HG03378 (cell line): ENCODE measurements at regions not wholly inside any gene's neighbourhood (a gene's known extent, or its start where the extent isn't known, plus 50 kb on each side); places are given as distances from the start of the nearest gene placed in this dataset.
"Not testable (repeated sequence)": the region's sequence is repeated elsewhere in the genome, so short reads cannot be mapped to it uniquely, and the experiment has no call there.

Source experiments
- ATAC-seq: cut with Tn5 transposase; IDR thresholded peaks from one replicate; pipeline ENCODE4 v1.9.1; 2021; ENCODE audit warnings: mild to moderate bottlenecking, moderate library complexity; ENCODE audit not compliant: unreplicated experiment

DNA sequence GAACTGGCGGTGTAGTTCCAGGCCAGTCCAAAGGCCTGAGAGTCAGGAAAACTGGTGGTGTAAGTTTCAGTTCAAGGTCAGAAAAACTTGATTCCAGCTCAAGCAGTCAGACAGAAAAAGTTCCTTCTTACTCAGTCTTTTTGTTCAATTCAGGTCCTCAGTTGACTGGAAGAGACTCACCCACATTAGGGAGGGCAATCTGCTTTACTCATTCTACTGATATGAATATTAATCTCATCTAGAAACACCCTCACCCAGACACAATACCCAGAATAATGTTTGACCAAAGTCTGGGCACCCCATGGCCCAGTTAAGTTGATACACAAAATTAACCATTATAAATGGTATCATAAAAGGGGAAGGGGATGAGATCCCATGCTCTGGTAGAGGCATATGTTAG lies 50.1 kb upstream of the LTA4H start:
- ATAC-seq = no peak

DNA sequence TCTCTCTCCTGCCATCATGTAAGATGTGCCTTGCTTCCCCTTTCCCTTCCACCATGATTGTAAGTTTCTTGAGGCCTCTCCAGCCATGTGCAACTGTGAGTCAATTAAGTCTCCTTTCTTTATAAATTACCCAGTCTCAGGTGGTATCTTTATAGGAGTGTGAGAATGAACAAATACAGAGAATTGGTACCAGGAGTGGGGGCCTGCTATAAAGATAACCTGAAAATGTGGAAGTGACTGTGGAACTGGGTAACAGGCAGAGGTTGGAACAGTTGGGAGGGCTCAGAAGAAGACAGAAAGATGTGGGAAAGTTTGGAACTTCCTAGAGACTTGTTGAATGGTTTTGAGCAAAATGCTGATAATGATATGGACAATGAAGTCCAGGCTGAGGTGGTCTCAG lies 50.8 kb upstream of the LTA4H start:
- not testable (repeated sequence) for ATAC-seq

DNA sequence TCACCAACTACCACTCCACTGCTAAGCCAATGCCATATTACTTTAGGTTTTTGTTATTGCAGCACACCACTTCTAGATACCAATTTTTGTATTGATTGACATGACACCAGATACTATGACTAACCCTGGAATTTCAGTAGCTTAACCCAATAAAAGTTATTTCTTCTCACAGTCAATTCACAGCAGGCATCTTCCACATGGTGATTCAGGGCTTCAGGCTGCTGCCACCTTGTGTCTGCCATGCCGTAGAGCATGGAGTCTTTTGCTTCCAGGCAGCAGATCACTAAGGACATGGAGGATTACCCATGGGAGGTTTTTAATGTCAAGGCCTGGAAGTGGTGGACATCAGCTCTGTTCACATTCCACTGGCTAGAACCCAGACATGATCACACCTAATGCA lies 56.4 kb upstream of the LTA4H start:
- ATAC-seq = no peak

DNA sequence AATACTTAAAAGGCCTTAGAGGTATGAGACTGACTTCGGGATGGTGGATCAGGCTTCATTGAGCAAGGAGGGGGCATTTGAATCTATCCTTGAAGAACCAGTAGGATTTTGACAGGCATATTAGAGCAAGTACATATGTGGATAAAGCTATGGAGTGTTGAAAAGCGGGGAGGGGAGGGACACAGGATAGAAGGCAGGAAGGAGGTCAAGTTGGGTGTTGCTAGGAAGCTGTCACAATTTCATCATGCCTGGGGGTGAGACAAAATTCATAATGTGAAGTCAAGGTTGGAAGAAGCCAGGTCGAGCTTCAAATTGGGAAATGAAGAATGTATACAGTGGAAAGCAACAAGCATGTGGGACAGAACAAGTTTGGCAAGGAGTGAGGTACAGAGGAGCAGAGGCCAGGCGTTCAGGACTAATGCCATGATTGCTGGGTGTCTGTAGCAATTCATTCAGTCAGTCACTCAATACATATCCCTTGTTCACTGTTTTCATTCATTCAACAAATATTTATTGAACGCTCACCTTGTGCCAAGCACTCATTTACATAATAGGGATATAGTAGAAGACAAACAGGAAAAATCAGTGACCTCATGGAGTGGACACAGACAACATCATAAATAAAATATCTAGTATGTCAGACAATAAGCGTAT lies 58.3 kb upstream of the LTA4H start:
- ATAC-seq = no peak

DNA sequence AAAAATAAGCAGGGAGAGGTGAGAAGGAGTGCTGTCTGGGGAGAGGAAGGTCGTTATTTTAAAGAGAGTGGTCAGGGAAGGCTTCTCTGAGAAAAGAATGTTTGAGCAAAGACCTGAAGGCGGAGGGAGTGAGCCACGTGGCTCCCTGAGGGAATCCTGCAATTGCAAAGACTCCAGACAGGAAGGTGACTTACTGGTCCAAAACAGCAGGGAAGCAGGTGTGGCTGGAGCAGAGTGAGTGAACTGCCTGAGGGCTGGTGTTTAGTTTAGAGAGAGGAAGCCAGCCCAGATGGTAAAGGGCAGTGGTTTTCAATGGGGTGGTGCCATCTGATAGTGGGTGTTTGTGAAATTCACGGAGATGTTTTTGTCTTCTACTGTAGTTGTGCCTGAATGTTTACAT lies 58.8 kb upstream of the LTA4H start:
- no peak for ATAC-seq

DNA sequence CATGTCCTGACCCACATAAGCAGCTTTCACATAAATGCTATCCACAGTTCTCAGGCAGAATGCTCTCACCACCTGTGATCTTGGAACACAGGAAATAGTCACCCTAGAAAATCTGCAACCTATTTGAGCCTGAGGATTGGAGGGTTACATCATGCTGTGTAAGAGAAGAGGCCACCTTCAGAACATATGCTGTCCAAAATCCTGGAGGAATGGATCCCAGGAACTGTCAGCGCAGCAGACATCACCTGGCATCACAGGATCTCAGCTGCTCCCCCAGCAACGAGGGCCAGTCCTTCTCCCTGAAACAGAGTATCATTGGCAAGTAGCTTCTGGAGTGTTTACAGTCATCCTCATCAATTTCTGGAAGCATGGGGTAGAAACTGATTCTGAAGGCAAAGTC lies 63.2 kb upstream of the LTA4H start:
- ATAC-seq = no peak

DNA sequence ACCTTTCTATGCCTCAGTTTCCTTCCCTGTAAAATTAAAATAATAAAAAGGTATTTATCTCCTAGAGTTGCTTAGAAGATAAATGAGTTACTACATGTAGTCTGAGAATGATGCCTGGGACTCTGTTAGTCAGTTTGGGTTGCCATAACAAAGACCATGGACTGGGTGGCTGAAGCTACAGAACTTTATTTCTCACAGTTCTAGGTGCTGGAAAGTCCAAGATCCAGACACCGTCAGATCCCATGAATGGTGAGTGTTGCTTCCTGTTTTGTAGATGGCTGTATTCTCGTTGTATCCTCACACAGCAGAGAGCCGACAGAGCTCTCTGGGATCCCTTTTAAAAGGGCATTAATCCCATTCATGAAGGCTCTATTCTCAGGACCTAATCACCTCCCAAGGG lies 64.0 kb upstream of the LTA4H start:
- ATAC-seq = no peak

DNA sequence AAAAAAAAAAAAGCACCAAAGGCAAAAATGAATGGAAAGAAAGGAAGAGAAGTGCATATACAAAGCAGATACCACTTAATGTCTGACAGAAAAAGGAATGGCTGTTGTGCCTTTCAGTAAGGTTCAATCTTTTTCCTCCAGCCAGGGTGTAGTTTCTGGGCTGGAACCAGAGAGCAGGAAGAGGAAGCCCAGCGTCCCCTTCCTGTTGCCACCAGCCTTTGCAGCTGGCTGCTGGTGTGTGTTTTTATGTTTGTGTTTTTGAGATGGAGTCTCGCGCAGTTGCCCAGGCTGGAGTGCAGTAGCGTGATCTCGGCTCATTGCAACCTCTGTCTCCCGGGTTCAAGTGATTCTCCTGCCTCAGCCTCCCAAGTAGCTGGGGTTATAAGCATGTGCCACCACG lies 64.6 kb upstream of the LTA4H start:
- no peak for ATAC-seq

DNA sequence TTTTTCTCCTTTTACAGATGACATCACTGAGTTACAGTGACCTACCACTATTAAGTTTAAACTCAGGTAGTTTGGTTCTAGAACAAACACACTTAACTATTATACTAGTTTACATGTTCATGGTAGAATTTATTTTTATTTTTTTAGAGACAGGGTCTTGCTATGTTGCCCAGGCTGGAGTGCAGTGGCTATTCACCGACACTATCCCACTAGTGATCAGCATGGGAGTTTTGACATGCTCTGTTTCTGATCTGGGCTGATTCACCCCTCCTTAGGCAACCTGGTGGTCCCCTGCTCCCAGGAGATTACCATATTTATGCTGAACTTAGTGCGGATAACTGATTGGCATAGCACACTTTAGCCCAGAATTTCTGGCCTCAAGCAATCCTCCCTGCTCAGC lies 66.4 kb upstream of the LTA4H start:
- ATAC-seq = no peak

DNA sequence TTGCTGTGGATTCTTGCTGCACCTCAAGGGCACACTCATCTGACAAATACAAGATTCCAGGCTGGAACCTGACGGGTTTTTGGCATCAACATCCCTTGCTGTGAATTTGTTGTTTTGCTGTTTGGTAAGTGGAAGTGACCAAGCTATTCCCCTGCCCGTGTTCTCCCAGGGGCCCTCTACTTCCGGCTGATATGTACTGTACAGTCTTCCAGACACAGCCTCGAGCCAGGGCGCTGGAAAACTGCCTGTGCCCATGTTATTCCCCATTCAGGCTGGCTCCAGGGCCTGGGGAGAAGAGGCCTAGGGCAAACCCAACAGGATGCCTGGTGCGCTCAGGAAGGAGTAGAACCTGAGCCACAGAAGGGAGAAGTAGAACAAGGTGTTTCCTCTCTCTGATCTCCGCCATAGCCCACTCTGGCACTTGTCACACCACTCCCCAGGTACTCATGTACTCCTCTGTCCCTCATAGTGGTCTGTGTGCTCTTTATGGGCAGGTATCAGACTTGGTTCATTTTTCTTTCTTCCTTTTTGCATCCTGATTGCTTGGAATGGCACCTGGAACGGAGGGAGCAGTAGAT lies 67.8 kb upstream of the LTA4H start:
- ATAC-seq = no peak

DNA sequence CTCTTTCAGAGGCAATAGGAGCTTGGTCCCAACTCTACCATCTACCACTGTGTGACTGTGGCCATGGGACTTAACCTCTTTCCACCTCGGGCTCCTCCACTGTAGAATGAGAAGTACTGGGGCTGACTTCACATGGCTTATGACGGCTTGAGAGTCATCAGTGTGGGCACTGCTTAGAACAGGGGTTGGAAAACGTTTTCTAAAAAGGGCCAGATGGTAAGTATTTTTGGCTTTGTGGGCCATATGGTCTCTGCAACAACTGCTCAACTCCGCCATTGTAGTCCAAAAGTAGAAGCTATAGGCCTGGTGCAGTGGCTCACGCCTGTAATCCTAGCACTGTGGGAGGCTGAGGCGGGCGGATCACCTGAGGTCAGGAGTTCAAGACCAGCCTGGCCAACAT lies 69.2 kb upstream of the LTA4H start:
- ATAC-seq = no peak

DNA sequence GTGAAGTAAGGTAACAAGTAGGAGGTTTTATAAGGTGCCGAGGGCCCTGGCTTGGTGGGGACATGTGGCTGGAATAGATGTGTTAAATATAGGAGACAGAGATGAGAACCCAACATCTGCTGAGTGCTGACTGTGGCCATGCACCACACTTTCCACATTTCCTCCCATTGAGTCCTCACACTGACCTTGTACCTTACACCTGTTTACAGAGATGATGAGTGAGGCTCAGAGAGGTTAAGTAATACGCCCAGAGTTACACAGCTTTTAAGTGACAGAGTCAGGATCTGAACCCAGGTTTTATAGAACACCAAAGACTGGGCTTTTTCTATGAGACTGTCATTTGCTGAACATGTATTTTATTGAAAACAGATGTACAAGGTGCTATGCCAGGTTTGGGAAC lies 70.8 kb upstream of the LTA4H start:
- no peak for ATAC-seq

DNA sequence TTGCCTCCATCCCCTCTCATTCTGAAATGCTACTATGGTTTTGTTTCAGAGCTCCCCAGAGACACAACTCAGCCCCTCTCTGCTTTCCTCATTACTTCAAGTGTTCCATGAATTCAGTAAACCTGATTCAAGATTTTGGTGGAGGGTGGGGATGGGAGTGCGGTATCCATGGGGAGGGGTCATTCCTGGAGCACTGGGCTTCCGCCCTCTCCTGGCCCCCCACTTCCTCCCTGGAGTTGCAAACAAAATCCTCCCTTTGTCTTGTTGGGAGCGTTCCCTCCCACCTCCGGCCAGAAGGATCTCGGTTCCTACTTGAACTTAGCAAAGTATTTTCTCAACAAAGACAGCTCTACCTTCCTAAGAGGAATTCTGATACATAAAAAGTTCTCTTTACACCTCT lies 71.8 kb upstream of the LTA4H start:
- ATAC-seq = no peak

DNA sequence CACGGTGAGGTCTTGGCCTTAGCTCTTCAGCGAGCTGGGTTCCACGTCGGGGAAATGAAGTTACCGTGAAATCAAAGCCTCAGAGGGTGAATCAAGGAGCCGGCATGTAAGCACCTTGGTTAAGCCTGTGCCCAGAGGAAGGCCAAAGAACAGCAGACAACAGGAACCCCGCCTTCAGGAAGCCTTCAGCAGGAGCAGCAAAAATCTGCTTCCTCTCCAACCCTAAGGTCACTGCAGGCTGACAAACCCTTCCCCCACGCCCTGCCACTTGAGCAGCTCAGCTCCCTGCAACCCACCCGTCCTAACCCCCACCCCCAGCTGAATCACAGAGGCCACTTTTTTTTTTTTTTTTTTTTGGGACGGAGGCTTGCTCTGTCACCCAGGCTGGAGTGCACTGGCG lies 72.9 kb upstream of the LTA4H start:
- ATAC-seq = no peak

DNA sequence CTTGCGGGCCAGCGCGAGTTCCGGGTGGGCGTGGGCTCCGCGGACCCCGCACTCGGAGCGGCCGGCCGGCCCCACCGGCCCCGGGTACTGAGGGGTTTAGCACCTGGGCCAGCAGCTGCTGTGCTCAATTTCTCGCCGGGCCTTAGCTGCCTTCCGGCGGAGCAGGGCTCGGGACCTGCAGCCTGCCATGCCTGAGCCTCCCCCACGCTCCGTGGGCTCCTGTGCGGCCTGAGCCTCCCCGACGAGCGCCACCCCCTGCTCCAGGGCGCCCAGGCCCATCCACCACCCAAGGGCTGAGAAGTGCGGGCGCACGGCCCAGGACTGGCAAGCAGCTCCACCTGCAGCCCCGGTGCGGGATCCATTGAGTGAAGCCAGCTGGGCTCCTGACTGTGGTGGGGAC lies 73.6 kb upstream of the LTA4H start:
- not testable (repeated sequence) for ATAC-seq

DNA sequence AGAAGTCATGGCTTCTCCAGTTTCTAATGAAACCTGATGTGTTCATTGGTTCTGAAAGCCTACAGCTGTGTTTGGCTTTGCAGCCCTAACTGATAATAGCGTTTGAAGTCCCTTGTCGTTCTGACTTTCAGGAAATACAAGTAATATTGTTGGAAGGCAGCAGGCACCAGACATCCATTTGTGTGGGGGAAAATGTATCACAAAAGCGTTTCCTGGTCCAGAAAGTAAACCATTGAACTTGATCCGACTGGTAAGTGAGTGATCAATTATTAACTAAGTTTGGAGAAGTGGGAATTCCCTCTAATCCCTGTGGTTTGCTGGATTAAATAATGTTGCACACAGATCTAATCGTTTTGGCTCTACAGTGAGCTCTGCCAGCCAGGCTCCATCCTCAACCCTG lies 77.3 kb upstream of the LTA4H start:
- ATAC-seq = no peak

DNA sequence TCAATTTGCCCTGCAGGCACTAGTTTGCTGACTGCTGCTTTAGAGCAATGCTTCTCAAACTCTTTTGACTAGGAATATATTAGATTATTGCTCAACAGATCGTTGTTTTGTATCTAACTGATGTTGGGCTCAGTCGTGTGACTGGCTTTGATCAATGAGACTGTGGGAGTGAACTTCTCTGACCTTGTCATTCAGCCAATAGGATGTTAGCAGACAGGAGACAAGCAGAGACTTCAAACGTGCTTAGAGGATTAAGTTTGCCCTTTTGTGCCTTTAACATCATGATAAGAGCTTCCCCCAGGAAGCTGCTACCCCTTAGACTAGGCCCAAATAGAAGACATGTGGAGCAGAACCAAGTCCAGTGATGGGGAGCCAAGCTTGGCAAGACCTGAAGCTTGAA lies 76.7 kb upstream of the ELK3 start:
- ATAC-seq = no peak

DNA sequence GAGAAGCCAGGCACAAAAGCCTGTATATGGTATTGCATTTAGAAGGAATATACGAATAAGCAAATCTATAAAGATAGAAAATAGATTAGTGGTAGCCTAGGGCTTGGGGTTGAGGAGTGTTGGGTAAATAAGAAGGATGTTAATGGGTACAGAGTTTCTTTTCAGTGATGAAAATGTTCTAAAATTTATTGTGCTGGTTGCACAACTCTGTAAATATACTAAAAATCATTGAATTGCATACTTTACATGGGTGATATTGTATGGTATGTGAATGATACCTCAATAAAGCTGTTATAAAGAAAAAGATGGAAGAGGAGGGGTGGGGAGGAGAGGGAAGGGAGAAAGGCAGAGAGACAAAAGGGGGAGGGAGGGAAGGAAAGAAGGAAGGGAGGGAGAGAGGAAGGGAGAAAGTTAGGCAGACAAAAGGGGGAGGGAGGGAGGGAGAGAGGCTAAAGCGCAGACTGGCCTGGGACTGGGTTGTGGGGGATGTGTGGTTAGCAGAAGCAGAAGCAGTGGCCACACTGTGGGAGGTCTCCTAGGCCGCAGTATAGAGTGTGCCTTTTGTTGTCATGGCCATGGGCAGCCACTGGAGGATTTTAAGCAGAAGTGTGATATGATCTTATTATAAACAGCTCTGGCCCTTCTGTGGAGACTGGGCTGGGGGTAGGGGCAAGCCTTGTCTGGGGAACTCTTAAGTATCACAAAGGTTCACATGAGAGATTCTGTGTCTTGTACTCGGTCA lies 73.6 kb upstream of the ELK3 start:
- ATAC-seq = peak; percentile 95

DNA sequence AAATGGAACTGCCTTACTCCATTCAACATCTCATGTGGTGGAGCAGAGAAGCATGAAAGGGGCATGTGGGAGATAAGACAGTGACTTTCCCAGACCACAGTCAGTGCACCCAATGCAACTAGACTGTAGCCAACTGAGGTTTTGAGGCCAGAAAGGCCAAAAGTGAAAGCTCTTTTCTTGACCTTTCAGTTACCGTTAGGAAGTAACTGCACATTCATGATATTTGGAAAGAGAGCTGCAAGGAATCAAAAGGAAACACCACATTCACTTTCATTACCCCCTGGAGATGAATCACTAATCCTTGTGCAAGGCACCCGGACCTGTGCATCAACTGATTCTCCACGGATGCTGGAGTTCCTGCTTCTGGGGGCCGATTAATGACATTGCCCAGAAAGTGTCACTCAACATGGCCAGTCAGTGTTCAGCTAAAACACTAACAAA lies 72.9 kb upstream of the ELK3 start:
- peak; percentile 62 for ATAC-seq

DNA sequence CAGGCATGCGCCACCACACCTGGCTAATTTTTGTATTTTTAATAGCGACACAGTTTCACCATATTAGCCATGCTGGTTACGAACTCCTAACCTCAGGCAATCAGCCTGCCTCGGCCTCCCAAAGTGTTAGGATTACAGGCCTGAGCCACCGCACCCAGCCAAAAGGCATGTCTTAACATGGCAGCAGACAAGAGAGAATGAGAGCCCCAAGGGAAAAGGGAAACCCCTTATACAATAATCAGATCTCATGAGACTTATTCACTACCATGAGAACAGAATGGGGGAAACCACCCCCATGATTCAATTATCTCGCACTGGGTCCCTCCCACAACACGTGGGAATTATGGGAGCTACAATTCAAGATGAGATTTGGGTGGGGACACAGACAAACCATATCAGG lies 65.9 kb upstream of the ELK3 start:
- not testable (repeated sequence) for ATAC-seq

DNA sequence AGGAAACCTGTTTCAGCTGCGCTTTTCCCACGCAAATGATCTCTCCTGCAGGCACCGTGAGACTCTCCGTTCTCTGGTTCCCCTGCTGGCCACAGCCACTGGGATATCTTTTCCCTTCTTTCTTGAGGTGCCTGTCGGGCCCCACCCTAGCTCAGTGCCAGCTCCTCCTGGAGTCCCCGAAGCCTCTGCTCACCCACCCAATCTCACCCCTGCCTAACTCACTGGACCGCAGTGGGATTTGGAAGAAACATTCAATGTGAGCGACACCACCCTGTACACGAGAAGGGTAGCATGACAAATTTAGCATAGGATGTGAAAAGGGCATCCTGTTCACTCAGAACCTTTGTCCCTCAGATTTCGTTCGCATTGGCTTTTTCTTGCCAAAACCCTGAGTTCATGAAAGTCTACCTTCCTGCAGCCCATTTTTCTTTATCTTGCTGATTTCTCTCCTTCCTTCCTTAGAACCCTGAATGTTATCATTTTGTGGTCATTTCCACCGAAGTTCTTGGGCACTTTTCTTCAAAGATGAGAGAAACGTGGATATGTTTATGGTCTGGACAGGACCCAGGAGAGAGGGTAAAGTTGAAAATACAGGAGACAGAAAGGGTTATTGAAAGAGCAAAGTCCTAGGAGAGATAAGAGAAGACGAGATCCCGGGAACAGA lies 63.6 kb upstream of the ELK3 start:
- no peak for ATAC-seq

DNA sequence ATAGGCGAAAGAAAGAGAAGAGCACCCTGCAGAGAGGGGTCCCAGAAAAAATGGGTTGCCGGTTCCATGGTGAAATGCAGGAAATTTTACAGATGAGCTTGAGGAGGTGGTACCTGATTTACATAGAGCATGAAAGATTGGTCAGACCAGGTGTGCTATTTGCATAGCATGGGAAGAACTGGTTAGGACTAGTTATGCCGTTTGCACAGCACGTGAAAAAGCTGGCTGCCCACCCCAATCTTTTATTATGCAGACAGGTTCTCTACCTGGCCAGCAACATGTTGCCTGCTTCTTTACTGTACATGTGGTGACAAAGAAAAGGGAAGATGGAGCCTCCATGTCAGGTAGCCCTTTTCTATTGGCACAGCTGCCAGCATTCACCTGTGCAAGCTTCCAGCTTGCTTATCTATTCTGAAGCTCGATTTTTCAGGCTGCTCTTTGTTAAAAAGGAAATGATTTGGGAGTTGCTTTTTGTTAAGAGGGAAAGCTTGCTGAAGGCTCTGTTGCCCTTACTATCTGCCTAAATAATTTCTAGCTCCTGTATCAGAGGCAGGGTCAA lies 62.9 kb upstream of the ELK3 start:
- no peak for ATAC-seq
